HG02943 (cell line): ENCODE measurements at regions not wholly inside any gene's neighbourhood (a gene's known extent, or its start where the extent isn't known, plus 50 kb on each side); places are given as distances from the start of the nearest gene placed in this dataset.
"Not testable (repeated sequence)": the region's sequence is repeated elsewhere in the genome, so short reads cannot be mapped to it uniquely, and the experiment has no call there.

Experiments
- ATAC-seq: cut with Tn5 transposase; IDR thresholded peaks from one replicate; pipeline ENCODE4 v1.9.1; 2021; ENCODE audit warnings: mild to moderate bottlenecking, low read depth, moderate library complexity; ENCODE audit not compliant: unreplicated experiment

- no peak for ATAC-seq
Observed at GRCh38 chrX:40530509-40530908, 50.3 kb upstream of the ATP6AP2 start.

DNA sequence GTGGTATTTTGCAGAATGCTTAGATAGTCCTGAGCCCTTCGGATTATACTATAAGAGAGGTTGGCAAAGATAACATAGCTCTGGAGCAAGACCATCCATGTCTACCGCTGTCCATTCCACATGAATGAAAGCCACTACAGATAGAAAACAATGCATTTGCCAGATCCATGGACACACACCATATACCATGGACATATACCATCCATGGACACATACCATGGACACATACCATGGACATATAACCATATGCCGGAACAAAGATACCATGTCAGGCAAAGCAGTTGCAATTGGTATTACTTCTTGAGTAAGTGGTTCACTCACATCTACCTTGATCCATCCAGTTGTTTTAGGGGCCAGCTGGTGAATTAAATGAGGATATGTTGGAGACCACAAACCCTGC lies 53.2 kb upstream of the ATP6AP2 start:
- ATAC-seq: no peak

- ATAC-seq: no peak
Observed at GRCh38 chrX:40526412-40526811, 54.4 kb upstream of the ATP6AP2 start.

DNA sequence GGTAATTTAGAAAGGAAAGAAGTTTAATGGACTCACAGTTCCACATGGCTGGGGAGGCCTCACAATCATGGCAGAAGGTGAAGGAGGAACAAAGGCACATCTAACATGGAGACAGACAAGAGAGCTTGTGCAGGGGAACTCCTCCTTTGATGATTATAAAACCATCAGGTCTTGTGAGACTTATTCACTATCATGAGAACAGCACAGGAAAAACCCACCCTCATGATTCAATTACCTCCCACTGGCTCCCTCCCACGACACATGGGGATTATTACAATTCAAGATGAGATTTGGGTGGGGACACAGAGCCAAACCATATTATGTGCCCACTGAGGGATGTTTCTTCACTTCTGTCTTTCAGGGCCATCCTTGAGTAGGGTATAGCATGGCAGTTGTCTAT lies 54.9 kb upstream of the ATP6AP2 start:
- not testable (repeated sequence) for ATAC-seq

DNA sequence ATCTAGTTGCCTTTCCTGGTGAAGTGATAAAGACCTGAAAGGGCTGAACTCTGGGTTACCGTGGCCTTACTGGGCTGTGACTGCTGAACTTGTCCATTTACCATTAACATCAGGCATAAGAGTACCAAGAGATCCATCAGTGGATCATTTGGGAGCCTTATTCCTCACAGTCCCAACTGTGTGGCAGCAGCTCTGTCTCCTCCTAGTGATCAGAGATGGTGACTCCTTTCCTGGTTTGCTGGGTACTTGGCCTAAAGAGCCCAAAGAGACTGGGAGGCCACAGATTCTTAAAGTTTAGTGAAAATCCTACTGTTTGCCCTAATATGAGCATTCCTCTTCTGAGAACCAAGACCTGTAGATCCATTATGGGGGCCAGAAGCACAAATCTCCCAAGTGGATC lies 56.3 kb upstream of the ATP6AP2 start:
- no peak for ATAC-seq

DNA sequence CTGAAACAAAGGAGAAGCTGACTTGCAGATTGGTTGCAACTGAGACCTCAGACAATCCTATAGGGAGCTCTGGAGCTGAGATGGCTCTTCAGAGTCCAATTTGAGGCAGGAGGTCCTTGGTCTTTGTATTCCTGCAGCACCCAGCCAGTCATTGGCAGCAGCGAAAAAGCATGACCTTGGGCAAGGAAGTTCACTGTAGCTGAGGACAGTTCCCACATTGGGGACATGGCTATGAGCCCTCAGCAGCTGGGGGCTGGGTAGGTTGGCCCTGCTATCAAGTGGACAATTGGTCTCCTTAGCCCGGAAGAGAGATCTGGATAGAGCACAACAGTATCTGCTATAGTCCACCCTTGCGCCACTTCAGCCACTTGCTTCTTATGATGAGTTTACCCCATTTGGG lies 56.9 kb upstream of the ATP6AP2 start:
- no peak for ATAC-seq

DNA sequence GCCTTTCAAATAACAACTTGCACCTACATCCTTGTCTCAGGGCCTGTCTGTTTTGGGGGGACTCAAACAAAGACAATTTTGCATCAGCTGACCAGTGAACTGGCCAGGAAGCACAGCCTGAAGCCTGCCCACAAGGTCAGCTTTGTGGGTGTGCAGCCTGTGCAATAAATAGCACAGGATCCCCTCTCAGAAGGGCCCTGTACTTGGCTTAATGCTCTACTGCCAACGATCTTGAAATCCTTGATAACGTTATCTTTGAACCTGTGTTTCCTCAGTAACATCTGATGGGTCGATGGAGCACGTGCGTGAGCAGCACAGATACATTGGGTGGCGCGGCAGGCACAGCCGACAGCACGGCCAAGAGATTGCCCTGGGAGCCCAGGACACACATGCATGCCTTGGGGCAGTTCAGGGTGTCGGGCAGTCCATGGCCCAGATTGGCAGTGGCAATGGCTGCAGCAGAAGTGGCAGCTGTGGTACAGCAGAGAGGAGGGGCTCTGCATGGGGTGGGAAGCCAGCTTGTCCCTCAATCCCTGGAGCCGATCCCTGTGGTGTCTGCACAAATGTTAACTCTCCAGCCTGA lies 58.8 kb upstream of the ATP6AP2 start:
- no peak for ATAC-seq

DNA sequence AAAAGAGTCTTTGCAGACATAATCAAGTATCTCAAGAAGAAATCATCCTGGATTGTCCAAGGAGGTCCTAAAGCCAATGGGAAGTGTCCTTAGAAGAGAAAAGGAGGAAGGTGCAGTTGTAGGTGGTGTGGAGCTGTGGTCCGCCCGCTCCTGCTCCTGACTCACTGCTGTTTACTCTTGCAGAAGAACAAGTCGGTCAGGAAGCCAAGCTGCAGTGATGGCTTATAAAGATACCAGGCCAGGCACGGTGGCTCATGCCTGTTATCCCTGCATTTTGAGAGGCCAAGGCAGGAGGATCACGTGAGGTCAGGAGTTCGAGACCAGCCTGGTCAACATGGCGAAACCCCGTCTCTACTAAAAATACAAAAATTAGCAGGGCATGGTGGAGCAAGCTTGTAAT lies 66.4 kb upstream of the ATP6AP2 start:
- no peak for ATAC-seq

- ATAC-seq: no peak
Observed at GRCh38 chrX:40513835-40514234, 66.9 kb upstream of the ATP6AP2 start.

DNA sequence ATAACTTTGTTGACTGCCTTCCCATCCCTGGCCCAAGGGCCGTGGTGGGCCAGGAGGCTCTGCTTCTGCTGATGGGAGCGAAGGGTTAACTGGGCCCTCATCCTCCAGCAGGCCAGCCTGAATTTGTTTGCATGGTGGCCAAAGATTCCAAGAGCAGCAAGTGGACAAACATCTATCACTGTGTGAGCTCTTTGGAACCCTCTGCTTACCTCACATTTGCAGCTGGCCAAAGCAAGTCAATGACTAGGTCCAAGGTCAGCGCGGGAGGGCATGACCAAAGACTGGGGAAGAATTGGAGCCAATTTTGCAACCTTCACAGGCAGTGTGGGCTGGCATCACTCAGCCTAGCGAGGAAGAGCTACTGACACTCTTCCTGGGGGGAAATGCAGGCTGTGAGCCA lies 67.8 kb upstream of the ATP6AP2 start:
- no peak for ATAC-seq

DNA sequence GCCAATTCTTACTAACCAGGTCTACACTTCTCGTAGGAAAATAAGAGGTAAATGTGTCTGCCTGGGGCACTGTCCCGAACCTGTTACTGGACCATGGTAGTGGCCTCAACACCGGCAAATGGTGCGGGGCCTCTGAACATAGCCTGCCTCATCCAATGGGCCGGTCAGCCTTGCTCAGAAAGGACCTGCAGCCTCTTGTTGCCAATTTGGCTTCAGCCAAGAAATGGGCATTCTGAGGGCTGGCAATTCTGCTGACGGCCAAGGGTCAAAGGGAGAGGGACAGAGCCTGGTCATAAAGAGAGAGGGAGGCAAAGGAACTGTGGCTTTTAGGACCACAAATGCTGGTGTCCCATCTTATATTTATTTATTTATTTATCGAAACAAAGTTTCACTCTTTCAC lies 69.5 kb upstream of the ATP6AP2 start:
- ATAC-seq: no peak

GRCh38 chrX:40508560-40508959 lies 72.2 kb upstream of the ATP6AP2 start:
- ATAC-seq: no peak

DNA sequence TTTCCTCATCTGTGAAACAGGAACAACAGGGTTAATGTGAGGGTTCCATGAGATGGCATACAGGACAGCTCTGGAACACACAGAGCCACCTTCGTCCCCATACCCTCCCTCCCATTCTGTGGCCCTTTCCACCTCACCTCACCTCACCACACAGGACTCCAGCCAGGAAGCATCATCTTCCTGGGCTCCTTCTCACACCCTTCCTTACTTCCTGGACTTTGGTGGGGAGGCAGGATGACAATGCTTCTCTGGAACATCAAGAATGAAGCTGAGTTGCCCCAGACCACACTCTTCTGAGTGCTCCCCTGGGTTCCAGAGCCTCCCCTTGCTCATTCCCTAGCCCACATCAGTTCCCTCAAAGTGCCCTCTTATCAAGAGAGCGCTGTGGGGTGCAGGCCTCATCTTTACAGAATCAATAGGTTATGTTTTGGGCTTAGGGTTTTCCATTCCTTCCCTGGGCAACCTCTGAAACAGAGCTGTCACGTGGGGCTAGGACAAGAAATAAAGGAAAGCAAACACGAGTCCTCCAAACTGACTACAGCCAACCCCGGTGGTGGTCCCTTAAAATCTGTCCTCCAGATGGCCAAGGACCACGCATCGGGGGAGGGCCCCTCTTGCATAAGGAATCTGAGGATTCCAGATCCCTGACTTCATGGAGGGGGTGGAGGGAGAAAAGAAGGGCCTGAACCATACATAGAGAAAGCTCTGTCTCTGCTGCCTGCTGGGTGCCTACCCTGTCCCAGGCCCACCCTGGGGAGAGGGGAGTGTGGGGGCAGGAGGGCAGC lies 74.4 kb upstream of the ATP6AP2 start:
- no peak for ATAC-seq

GRCh38 chrX:40504801-40505605 lies 75.8 kb upstream of the ATP6AP2 start:
- no peak for ATAC-seq

- ATAC-seq: no peak
Observed at GRCh38 chrX:40503094-40503493, 77.7 kb upstream of the ATP6AP2 start.

- ATAC-seq: no peak
Observed at GRCh38 chrX:40502688-40503087, 78.1 kb upstream of the ATP6AP2 start.

DNA sequence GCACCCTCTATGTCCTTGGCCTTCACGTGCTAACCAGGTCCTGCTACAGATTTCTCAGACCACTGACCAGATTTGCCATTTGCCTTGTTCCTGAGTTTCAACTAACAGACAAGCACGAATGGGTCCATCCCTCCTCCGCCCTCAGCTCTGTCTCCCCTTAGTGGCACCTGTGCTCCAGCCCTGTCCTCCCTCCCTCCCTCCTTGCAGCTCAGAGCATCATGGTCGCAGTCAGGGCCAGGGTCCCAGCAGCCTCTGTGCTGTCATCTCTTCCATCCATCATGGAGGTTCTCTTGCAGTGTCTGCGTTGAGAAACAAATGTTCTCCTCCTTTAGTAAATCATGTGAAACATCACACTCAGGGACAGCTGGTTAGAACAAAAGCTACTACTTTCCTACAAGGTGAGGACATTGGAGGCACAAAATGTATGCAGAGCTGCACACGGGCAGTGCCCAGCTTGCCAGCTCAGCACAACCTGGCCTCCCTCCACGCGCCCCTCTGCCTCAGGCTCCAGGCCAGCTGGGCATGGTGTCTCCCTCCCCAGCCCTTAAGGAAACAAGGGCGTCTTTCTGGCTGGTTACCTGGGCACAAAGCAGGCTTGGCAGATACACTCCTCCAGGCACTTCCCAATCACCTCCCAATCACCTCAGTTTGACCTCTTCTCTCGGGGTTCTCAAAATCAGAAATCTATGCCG lies 79.5 kb upstream of the ATP6AP2 start:
- no peak for ATAC-seq

- no peak for ATAC-seq
Observed at GRCh38 chrX:40496728-40497127, 84.0 kb upstream of the ATP6AP2 start.

DNA sequence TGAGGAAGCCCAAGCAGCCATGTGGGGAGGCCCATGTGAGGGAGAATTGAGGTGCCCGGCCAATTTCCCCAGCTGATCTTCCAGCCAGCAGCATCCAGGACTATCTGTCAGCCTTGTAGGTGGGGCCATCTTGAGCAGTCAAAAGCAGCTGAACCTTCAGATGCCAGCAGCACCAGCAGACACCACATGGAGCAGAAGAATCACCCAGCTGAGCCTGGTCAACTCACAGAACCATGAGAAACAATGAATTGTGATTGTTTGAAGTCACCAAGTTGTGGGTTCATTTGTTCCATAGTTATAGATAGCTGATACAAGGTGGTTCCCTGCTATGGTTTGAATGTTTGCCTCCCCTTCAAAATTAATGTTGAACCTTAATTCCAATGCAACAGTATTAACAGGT lies 85.1 kb upstream of the ATP6AP2 start:
- ATAC-seq: no peak

DNA sequence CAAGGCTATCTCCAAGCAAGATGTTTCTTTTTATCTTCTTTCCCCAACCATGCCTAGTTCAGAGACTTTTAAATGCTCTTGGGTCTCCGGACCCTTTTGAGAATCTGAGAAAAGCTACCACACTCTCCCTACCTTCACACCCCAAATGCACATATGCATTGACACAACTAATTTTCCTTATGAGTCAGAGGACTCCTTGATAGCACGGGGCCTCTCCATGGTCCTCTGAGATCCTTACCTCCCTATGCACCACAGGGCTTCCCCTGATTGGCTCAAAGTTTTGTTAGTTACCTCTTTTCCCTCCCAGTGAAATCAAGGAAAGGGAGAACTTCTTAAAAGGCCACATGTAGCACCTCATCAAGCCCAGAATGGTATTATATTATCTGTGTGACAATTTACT lies 86.8 kb upstream of the ATP6AP2 start:
- no peak for ATAC-seq

GRCh38 chrX:40488296-40488695 lies 92.5 kb upstream of the ATP6AP2 start:
- ATAC-seq: no peak
